RWPE2 (cell line): ENCODE measurements at regions not wholly inside any gene's neighbourhood (a gene's known extent, or its start where the extent isn't known, plus 50 kb on each side); places are given as distances from the start of the nearest gene placed in this dataset.

Experiments
- ATAC-seq: fragments of 200-7000 bp; cut with Tn5 transposase; 3 replicates; pipeline ENCODE4 v1.9.1; 2021; ENCODE audit warnings: low read depth
- DNase-seq: peaks from one replicate; pipeline ENCODE4 v3.0.0-alpha.2; 2020; ENCODE audit warnings: low spot score
- H3K27ac ChIP-seq: fragments of 450-650 bp; 2 replicates; pipeline ENCODE4 v1.5.1; 2017; ENCODE audit warnings: mild to moderate bottlenecking; ENCODE audit not compliant: poor library complexity, severe bottlenecking
- H3K27me3 ChIP-seq: fragments of 250-450 bp; sonication (Bioruptor Pico); 2 replicates; pipeline ENCODE4 v1.5.1; 2021; ENCODE audit warnings: mild to moderate bottlenecking, moderate library complexity; ENCODE audit not compliant: insufficient read depth, poor library complexity, severe bottlenecking
- H3K36me3 ChIP-seq: fragments of 250-450 bp; sonication (Bioruptor Pico); 2 replicates; pipeline ENCODE4 v1.5.1; 2020; ENCODE audit warnings: low read depth, mild to moderate bottlenecking, moderate library complexity
- H3K4me1 ChIP-seq: fragments of 250-450 bp; sonication (Bioruptor Pico); 2 replicates; pipeline ENCODE4 v1.5.1; 2021; ENCODE audit warnings: mild to moderate bottlenecking, moderate library complexity; ENCODE audit not compliant: insufficient read depth, poor library complexity, severe bottlenecking
- H3K4me3 ChIP-seq: fragments of 250-450 bp; sonication (Bioruptor Pico); 2 replicates; pipeline ENCODE4 v1.5.1; 2021; ENCODE audit warnings: mild to moderate bottlenecking, moderate library complexity; ENCODE audit not compliant: severe bottlenecking
- H3K9me3 ChIP-seq: fragments of 250-450 bp; sonication (Bioruptor Pico); 2 replicates; pipeline ENCODE4 v1.5.1; 2021; ENCODE audit warnings: mild to moderate bottlenecking, moderate library complexity; ENCODE audit not compliant: severe bottlenecking
- CTCF ChIP-seq: fragments of 450-650 bp; IDR thresholded peaks from one replicate; pipeline ENCODE4 v1.5.1; 2017; ENCODE audit warnings: mild to moderate bottlenecking, moderate library complexity; ENCODE audit not compliant: poor library complexity, severe bottlenecking

- TF ChIP-seq CTCF = no peak
- no peaks in the 10 kb centered on the region for H3K9me3 ChIP-seq
- no peaks in the 10 kb centered on the region for H3K36me3 ChIP-seq
- no peak overlapping the region for H3K4me3 ChIP-seq
- no peak overlapping the region for H3K27ac ChIP-seq
- H3K27me3 ChIP-seq = no peaks in the 10 kb centered on the region
- ATAC-seq (no peak), DNase-seq (no peak)
- peaks cover 10% of the 10 kb centered on the region for H3K4me1 ChIP-seq
These were observed 1056.0 kb downstream of the STIM2 start for GRCh38 chr4:27916452-27917184.

GRCh38 chr4:27917381-27917780, 1056.7 kb downstream of the STIM2 start:
- Histone ChIP-seq H3K9me3 (no peaks in the 10 kb centered on the region), H3K27ac (no peak overlapping the region), H3K4me1 (peaks cover 10% of the 10 kb centered on the region), H3K27me3 (no peaks in the 10 kb centered on the region), H3K4me3 (no peak overlapping the region), H3K36me3 (no peaks in the 10 kb centered on the region)
- TF ChIP-seq CTCF = no peak
- DNase-seq = no peak
- no peak for ATAC-seq

- ATAC-seq (peak; percentile 25; the same call in 1 of the 3 replicates), DNase-seq (no peak)
- H3K4me1 ChIP-seq = peaks cover 10% of the 10 kb centered on the region
- no peak overlapping the region for H3K4me3 ChIP-seq
- no peaks in the 10 kb centered on the region for H3K9me3 ChIP-seq
- TF ChIP-seq CTCF = no peak
- no peak overlapping the region for H3K27ac ChIP-seq
- H3K27me3 ChIP-seq = peaks cover 3% of the 10 kb centered on the region
- H3K36me3 ChIP-seq = no peaks in the 10 kb centered on the region
These were observed 1060.6 kb downstream of the STIM2 start for GRCh38 chr4:27921231-27921630.

- H3K27ac ChIP-seq = no peak overlapping the region
- no peak for TF ChIP-seq CTCF
- peaks cover 3% of the 10 kb centered on the region for H3K27me3 ChIP-seq
- no peaks in the 10 kb centered on the region for H3K9me3 ChIP-seq
- ATAC-seq (no peak; the same call in 2 of the 3 replicates), DNase-seq (no peak)
- H3K4me1 ChIP-seq = no peaks in the 10 kb centered on the region
- no peaks in the 10 kb centered on the region for H3K36me3 ChIP-seq
- H3K4me3 ChIP-seq = no peak overlapping the region
These were observed 1068.3 kb downstream of the STIM2 start for GRCh38 chr4:27928761-27929540.
